Right atrium auricular region (tissue), 2 donors: ENCODE measurements at regions not wholly inside any gene's neighbourhood (a gene's known extent, or its start where the extent isn't known, plus 50 kb on each side); places are given as distances from the start of the nearest gene placed in this dataset.
A peak's percentile ranks its signal among the peaks of the same experiment; 100 is the strongest.
"Not testable (repeated sequence)": the region's sequence is repeated elsewhere in the genome, so short reads cannot be mapped to it uniquely, and the experiment has no call there.

Experiments used
- DNase-seq: peaks from one replicate; pipeline ENCODE4 v3.0.0-alpha.2; 2019; ENCODE audit warnings: low spot score
- H3K27ac ChIP-seq, 2 donors: fragments of 200-600 bp; sonication (generic); 1 replicate in 1 of 2; 2 replicates in 1 of 2; pipeline ENCODE4 v1.5.1; 2016 to 2019
- H3K27me3 ChIP-seq, 2 donors: fragments of 200-600 bp; sonication (generic); one replicate each; pipeline versions ENCODE4 v1.5.1 to v1.6.0; 2017 to 2019
- H3K36me3 ChIP-seq: fragments of 200-600 bp; sonication (generic); one replicate; pipeline ENCODE4 v1.5.1; 2016
- H3K4me1 ChIP-seq, 2 donors: fragments of 200-600 bp; sonication (generic); one replicate each; pipeline versions ENCODE4 v1.5.1 to v1.6.0; 2017 to 2019
- H3K4me3 ChIP-seq, 2 donors: fragments of 200-600 bp; sonication (generic); 1 replicate in 1 of 2; 2 replicates in 1 of 2; pipeline ENCODE4 v1.5.1; 2017 to 2019; ENCODE audit warnings: mild to moderate bottlenecking in 1 of 2, moderate library complexity in 1 of 2
- H3K9me3 ChIP-seq, 2 donors: fragments of 200-600 bp; sonication (generic); one replicate each; pipeline ENCODE4 v1.5.1; 2019
- TF ChIP-seq, protein P1 (sequence below), 2 donors: fragments of 200-600 bp; sonication (generic); IDR thresholded peaks; one replicate each; pipeline ENCODE4 v1.5.1; 2019; ENCODE audit warnings: antibody characterized with exemption in 2 of 2

DNA sequence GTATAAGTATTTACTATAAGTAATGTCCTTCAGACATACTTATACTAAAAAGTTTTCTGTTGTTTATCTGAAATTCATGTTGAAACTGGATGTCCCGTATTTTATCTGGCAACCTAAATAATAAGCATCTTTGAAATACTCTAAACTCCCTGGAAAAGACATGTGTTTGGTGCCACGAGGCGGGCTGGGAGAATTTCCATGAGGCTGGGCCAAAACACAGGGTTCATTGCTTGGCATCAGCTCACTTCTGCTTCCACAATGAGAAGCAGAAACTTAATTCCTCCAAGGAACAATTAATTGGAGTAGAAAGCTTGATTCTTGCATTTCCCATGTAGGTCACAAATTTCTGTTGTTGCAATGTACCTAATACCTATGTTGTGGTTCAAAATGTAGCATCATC lies 110.2 kb downstream of the PSMG1 start:
- Histone ChIP-seq H3K27me3 (no peaks in the 10 kb centered on the region), H3K4me3 (no peak overlapping the region), H3K9me3 (peaks cover 0 to 5% of the 10 kb centered on the region in 2 donors), H3K27ac (no peak overlapping the region), H3K36me3 (no peaks in the 10 kb centered on the region), H3K4me1 (peaks cover 0 to 14% of the 10 kb centered on the region in 2 donors)
- DNase-seq, result no peak
- TF ChIP-seq, protein P1, sequence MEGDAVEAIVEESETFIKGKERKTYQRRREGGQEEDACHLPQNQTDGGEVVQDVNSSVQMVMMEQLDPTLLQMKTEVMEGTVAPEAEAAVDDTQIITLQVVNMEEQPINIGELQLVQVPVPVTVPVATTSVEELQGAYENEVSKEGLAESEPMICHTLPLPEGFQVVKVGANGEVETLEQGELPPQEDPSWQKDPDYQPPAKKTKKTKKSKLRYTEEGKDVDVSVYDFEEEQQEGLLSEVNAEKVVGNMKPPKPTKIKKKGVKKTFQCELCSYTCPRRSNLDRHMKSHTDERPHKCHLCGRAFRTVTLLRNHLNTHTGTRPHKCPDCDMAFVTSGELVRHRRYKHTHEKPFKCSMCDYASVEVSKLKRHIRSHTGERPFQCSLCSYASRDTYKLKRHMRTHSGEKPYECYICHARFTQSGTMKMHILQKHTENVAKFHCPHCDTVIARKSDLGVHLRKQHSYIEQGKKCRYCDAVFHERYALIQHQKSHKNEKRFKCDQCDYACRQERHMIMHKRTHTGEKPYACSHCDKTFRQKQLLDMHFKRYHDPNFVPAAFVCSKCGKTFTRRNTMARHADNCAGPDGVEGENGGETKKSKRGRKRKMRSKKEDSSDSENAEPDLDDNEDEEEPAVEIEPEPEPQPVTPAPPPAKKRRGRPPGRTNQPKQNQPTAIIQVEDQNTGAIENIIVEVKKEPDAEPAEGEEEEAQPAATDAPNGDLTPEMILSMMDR (IDR thresholded peaks at IDR 0.05), result no peak

DNA sequence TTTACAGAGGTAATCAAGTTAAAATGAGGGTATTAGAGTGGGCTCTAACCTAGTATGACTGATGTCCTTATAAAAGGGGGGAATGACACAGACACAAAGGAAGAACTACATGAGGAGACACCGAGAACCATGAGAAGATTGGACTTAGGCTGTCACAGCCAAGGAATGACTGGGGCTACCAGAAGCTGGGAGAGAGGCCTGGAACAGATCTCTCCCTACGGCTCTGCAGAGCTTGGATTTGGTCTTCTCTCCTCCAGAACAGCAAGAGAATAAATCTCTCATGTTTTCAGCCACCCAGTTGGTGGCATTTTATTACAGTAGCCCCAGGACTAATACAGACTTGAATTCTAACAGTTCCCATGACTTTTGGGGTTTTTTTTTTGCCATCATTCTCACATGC lies 110.8 kb downstream of the PSMG1 start:
- DNase-seq, result no peak
- Histone ChIP-seq H3K36me3 (no peaks in the 10 kb centered on the region), H3K9me3 (peaks cover 0 to 5% of the 10 kb centered on the region in 2 donors), H3K27ac (peak overlapping the region; percentile 8 to 58), H3K27me3 (no peaks in the 10 kb centered on the region), H3K4me1 (peaks cover 0 to 20% of the 10 kb centered on the region in 2 donors), H3K4me3 (no peak overlapping the region)
- TF ChIP-seq, protein P1 (IDR thresholded peaks at IDR 0.05), result no peak

DNA sequence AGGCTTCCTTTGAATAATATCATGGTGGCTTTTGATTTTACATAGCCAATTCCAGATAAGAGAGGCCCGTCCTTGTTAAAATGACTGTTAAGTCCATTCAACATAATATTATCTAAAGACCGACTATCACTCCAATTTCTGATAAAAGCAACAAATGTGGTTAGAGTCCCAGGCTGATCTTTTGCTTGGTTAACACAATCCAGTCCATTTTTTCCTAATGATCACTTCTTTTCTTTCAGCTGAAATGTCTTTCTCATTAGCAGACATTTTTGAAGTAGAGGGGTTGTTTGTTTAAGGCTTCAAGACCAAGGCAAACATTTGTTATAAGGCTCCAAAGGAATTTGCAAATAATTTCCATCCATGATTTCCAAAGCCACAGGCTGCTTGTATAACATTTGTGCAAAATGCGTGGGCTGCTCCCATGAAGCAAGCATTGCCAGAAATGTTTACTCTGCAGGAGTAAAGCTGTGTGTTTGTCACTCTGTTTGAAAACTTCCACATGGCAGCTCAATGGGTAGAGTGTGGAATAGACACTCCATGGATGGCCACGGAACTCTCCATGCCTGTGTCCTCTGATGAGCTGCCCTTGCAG lies 111.5 kb downstream of the PSMG1 start:
- Histone ChIP-seq H3K27me3 (no peaks in the 10 kb centered on the region), H3K36me3 (no peaks in the 10 kb centered on the region), H3K4me1 (peaks cover 0 to 27% of the 10 kb centered on the region in 2 donors), H3K9me3 (peaks cover 0 to 5% of the 10 kb centered on the region in 2 donors), H3K27ac (peak overlapping the region; percentile 8 to 58), H3K4me3 (no peak overlapping the region)
- TF ChIP-seq, protein P1 (IDR thresholded peaks at IDR 0.05), result no peak
- DNase-seq, result no peak

DNA sequence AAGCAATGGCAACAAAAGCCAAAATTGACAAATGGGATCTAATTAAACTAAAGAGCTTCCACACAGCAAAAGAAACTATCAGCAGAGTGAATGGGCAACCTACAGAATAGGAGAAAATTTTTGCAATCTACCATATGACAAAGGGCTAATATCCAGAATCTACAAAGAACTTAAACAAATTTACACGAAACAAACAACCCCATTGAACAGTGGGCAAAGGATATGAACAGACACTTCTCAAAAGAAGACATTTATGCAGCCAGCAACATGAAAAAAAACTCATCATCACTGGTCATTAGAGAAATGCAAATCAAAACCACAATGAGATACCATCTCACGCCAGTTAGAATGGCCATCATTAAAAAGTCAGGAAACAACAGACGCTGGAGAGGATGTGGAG lies 113.4 kb downstream of the PSMG1 start:
- H3K27ac ChIP-seq, DNase-seq, H3K27me3 ChIP-seq, H3K36me3 ChIP-seq, H3K9me3 ChIP-seq, H3K4me3 ChIP-seq: not testable (repeated sequence)
- H3K4me1 ChIP-seq, result peaks cover 0 to 39% of the 10 kb centered on the region in 2 donors

DNA sequence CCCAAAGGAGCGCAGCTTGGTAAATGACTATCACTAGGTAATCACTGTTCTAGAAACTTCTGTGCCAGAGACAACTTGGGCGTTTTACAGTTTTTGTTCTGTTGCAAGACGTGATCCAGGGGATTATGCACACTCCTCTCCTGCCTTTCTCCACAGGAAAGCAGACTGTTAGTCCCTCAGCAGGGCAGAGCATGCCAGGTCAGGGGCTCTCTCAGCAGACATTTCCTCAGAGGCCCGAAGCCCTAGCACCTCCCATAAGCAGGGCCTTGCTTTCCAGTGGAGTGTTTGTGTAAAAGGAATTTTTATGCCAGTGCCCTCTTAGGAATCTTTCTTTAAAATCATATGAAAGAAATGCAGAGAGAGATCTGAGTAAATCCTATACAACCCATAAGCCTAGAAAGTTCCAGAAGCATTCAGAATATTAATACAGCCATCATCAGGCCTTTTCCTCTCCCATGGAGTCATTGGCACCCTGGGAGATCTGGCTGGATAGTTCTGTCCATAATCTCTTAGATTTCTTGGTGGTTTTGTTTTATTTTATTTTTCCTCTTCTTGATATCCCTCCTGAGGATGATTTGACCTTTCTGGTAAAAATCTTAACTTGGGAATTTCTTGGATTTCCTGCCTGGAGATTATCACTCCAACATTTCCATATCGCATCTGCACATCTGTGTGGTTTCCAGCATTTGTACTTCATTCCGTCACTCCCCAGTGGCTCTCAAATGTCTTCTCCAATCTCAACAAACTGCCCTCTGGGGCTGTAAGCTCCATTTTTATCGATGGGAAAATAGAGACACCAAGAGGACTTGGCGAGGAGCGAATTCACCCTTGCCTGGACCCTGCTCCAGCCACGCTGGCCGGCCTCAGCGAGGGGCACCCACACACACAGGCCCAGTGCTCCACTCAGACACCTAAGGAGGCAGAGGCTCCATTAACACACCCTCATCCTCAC lies 116.1 kb downstream of the PSMG1 start:
- Histone ChIP-seq H3K27ac (peak overlapping the region; percentile 53 to 55), H3K9me3 (peaks cover 0 to 12% of the 10 kb centered on the region in 2 donors), H3K27me3 (no peaks in the 10 kb centered on the region), H3K4me3 (no peak overlapping the region), H3K4me1 (peaks cover 0 to 33% of the 10 kb centered on the region in 2 donors), H3K36me3 (no peaks in the 10 kb centered on the region)
- TF ChIP-seq, protein P1 (IDR thresholded peaks at IDR 0.05), result peak in 1 of 2 donors; percentile 27
- DNase-seq, result no peak

DNA sequence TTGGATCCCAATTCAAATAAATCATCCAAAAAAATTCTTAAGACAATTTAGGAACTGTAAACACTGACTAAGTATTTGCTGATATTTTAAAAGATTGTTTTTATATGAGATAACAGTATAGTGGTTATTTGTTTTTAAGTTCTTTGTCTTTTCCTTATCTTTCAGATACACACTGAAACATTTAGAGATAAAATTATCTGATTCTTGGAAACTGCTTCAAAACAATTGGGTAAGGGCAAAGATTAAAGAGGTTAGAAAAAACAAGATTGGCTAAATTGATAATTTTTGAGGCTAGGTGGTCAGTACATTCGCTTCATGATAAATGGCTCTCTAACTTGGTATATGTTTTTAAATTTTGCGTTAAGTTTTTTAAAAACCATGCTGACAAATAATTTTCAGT lies 117.3 kb downstream of the PSMG1 start:
- H3K27me3 ChIP-seq, result no peaks in the 10 kb centered on the region
- peak overlapping the region in 1 of 2 donors; percentile 55 for H3K27ac ChIP-seq
- no peak for DNase-seq
- no peak overlapping the region for H3K4me3 ChIP-seq
- TF ChIP-seq, protein P1 (IDR thresholded peaks at IDR 0.05), result no peak
- peaks cover 0 to 27% of the 10 kb centered on the region in 2 donors for H3K4me1 ChIP-seq
- H3K9me3 ChIP-seq, result peaks cover 0 to 12% of the 10 kb centered on the region in 2 donors
- H3K36me3 ChIP-seq, result no peaks in the 10 kb centered on the region
